Putamen (tissue), 1 donor: ENCODE measurements at regions not wholly inside any gene's neighbourhood (a gene's known extent, or its start where the extent isn't known, plus 50 kb on each side); places are given as distances from the start of the nearest gene placed in this dataset.

Experiments used
- DNase-seq: peaks from one replicate; pipeline ENCODE4 v3.0.0-alpha.2; 2016; ENCODE audit warnings: low spot score

DNA sequence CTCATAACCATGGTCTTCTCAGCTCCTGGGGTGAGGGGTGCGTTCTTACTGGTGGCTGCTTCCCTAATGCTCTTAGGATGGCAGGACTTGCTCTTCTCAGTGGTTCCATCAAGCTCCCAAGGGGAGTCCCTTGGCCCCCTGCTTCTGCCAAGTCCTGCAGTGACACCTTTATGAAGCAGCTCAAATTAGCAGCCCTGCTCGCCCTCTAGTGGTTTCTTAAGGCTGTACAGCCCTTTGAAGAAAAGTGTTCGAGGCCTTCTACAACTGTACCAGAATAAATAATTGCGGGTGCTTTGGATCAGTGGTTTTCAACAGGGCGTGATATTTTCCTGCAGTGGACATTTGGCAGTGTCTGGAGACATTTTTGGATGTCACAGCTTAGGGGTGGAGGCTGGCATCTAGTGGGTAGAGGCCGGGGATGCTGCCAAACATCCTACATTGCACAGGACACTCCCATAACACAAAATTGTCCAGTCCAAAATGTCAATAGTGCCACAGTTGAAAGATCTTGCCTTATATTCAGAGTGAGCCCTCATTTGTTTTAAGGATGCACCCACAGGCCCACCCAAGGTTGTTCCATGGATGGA is 204.7 kb upstream of the S100G start:
- DNase-seq = no peak

DNA sequence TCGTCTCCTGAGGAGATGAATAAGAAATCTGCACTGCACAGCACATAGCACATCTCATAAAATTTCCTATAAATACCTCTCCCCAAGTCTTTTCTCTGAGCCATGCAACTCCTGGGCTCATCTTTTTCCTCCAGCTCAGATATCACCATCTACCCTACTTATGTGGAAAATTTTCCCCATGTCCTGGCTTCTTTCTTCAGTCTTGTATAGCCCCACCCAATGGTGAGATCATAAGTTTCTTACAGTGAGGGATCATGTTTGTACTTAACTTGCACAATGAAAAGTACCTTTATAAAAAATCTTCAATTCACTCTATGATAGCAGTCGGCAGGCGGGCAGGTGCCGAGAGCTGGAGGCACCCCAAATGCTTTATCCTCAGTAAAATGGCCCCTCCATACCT is 198.6 kb upstream of the S100G start:
- no peak for DNase-seq

DNA sequence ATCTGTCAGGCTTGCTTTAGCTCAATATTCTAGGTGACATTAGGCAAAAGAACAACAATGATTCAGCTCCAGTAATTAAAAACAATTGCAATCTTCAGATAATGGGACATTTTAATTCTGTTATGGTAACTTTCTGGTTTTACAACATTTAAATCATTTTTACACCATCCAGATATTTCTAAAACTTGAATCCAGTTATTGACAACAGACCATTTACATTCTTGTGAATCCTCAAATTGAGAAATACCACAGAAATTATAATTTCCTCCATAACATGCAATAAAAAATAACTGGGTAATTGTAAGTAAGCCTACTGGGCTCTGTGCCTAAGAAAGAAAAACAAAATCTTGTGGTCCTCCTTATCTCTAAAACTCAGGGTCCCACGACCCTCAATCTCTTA is 195.0 kb upstream of the S100G start:
- DNase-seq = no peak

DNA sequence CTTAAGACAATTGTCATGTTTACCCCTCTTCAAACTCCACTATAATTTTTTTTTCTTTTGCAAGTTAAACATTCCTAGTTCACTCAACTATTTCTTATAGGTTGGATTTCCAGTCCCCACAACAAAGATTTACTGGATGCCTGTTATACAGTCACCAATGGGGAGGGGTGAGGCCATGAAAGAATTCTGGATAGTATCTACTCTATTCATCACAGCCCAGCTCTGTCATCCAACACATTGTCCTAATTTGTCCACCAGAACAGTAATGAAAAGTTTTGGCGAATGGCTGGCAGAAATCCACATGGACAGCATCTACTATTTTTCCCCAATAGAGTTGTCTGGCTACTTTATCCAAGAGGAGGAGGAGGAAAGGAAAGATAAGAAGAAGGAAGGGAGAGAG is 192.7 kb upstream of the S100G start:
- DNase-seq = no peak

DNA sequence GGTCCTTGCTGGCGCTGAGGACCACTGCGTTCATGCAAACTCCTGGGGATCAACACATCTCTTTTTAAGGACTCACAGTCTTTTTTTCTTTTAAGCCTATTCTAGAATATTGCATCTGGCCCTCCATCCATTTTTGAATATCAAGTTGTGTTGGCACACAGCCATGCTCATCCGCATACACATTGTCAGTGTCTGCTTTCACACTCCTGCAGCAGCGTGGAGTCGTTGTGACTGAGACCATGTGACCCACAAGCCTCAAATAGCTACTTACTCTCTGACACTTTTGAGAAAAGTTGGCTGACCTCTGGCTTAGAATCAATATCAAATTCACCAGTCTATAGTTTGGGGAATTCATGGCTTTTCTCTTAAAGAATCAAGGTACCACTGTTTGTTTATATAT is 191.8 kb upstream of the S100G start:
- no peak for DNase-seq

DNA sequence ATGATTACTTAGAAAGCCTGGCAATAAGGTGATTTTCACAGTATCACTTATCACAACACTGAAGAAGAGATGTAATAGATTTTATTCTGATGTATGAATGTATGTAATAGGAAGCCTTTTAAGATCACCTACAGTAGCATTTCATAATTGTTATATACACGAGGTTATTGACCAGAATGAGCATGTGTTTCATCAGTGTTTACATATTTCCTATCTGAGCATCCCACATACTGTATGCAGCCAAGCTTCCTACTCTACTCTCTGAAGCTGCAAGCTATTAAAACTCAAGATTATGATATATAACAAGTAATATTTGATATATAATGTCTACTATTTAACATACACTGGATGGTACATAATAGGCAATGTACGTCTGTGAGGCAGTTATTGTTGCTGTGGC is 190.9 kb upstream of the S100G start:
- DNase-seq = no peak

DNA sequence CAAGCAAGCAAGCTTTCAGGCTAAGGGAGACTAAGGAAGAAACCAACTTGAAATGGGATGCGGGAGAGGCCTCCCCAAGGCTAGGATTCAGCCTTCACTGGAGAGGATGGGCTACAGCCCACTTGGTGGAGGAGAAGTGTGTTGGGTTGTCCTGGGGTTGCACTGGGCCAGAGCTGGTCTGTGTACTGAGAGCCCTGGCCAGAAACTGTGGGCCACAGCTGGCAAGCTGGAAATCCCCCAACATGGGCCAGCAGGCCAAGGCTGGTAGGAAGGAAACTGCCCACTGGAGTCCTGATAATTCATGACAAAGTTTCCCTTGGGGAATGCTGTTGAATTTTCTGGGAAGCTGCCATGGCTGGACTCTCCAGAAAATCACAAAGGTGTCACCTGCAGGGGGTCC is 188.0 kb upstream of the S100G start:
- DNase-seq = no peak

DNA sequence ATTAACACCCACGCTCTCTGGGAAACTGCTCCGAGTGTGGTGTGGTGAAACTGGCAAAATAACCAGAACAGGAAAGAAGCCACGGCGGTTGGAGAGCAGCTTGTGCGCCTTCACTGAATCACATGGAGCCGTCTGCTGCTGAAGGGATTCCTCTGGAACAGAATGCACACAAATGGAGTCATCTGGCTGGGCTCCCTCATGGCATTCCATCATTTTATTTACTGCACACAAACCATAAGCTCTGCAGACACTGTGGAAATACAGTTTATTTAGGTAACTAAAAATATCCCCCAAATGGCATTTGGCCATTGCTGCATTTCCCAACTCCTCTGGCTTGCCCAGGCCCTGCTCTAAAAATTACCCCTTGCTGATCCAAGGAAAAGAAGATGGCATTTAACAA is 187.0 kb upstream of the S100G start:
- peak; percentile 29 for DNase-seq

DNA sequence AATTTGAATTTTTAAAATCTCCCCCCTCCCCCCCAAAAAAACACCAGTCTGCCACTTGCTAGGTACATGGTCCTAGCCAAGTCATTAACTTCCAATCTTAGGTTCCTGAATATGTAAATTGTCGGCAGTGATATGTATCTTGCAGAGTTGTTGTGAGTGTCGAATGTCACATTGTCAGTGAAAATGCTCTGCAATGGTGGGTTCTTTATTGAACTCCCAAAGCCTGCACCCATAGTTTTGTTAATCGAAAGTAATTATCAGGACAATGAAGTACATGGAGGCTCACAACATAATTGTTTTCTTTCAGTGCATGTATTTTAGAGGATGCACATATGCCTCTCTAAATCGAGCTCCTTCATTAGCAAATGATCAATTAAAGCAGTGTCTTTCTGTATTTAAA is 185.6 kb upstream of the S100G start:
- DNase-seq = no peak

DNA sequence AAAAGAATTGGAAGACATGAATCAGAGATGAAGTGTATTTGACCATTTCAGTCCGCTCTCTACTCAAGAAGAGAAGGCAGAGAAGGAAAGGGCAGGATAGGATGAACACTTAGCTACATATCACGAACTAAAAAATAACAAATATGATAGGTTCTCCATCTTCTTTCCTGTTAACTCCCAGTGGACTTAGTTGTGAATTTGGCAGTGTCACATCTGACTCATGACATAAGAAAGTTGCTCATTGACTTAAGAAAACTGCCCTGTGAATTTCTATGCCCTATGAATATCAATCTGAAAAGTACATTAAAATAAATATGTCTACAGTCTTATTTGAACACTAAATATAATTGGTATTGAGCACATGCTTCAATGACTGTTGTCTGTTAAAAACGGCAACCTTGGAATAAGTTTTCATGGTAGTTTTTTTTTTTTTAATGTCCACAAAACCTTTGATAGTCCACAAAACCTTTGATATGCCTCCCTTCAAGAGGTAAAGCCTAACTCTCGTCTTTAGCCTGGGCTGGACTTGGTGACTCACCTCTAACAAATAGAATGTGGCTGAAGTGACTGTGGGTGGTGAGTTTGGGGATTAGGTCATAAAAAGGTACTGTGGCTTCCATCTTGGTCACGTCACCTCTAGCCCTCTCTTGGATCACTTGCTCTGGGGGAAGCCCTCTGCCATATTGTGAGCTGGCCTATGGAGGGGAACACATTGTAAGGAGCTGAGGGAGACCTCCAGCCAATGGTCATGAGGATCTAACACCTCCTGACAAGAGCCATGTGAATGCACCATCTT is 184.7 kb upstream of the S100G start:
- DNase-seq = no peak

DNA sequence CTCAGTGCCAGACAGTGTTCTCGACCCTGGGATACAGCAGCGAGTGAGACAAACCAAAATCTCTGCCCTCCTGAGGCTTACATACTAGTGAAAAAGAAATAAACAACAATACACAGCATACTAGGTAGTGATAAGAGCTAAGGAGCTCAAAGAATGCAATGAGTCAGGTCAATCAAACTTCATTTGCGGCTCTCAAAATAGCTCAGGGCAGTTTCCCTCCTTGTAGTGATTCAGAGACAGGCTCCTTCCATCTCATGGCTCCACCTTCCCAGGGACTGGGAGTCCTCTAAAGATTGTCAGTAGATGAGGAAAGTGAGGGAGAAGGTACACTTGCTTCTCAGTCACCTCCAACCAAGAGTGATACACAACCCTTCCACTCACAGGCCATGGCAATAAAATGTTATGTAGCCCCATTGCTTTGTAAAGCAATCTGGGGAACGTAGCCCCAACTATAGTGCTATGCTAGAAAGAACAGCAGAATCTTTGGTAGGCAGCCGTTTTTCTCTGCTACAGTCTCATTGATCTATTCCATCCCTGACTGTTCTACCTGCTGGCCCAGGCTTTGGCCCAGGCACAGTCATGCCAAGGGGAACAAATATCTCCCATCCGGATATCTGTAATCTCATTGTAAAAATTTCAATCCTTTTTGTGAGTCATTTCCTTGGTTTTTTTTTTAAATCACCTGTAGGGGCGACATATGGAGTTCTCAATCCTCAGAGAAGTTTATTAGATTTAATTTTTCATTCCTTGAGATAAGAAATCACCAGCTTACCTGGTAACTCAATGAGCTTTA is 183.1 kb upstream of the S100G start:
- no peak for DNase-seq

DNA sequence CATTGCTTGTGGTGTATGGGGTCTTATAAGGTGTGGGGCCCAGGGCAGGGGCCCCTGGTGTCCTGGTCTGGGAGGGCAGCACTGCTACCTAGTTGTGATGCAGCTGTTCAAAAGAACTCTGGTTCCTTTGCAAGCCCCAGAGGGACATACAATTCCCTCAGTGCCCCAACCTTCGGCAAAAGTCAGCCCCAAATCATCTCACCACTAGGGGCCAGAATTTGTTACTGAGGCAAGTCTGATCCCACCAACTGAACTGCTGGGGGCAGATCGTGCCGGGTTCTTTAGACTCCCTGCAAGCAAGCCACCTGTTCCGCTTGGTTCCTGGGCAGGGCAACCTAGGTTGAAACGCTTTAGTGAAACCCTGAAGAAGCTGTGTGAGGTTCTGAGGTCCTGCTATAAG is 180.1 kb upstream of the S100G start:
- DNase-seq = no peak

DNA sequence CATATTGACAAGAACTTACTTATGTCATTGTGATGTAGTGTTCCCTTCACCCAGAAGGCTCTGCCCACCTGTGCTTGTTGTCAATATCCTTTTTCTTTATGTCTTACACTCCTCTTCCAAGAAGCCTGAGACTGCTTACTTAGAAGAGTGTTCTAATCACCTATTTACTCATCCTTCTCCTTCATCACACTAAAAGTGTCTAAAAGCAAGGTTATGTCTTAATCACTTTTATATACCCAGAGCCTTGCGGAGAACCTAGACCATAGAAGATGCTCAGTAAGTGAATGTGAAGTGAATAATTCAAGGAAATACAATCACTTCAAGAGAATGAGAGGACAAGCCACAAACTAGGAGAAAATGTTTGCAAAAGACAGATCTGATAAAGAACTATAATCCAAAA is 177.6 kb upstream of the S100G start:
- DNase-seq = no peak

DNA sequence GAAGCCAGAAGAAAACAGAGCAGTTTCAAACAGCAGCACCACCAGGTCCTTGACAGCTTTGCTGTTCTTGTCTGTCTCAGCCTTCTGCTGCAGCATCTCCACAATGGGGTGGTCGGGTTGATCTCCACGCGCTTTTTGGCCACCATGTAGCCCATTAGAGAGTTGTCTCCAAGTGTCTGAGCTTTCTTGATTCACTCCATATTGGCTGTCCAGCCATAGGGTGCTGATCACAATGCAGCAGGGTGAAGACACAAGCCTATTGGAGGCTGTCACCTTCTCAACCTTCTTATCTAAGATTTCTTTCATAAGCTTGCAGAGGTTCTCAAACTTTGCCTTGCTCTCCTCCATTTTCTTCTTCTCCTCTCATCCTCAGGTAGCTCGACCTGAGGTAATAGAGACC is 175.4 kb upstream of the S100G start:
- no peak for DNase-seq

DNA sequence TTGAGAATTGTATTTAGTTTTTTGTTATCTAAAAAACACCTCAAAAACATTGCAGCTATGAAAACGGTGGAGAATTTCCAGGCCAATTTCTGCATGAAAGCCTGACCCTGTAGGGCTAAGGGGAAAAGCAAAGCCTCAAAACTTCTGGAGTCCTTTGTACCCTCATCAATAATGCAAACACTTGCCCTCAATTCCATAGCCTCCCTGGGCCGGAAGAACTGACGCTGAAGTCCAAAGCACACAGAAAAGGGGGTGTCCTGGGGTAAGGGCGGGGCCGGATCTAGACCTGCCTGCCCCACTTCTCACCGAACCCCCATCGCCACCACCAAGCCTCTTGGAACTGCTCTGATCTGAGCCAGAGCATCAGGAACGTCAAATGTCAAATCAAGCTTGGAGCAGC is 173.9 kb upstream of the S100G start:
- DNase-seq = no peak

DNA sequence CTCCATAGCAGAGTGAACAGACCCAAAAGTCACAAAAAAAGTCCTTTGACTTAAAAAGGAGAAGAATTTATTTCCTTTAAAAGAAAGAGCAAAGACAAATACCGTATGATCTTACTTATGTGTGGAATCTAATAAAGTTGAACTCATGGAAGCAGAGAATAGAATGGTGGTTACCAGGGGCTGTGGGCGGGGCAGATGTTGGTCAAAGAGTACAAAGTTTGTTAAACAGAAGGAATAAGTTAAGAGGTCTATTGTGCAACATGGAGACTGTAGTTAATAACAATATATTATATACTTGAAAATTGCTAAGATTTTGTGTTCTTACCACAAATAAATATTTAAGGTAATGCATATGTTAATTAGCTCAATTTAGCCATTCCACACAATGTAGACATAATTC is 173.3 kb upstream of the S100G start:
- DNase-seq = no peak

DNA sequence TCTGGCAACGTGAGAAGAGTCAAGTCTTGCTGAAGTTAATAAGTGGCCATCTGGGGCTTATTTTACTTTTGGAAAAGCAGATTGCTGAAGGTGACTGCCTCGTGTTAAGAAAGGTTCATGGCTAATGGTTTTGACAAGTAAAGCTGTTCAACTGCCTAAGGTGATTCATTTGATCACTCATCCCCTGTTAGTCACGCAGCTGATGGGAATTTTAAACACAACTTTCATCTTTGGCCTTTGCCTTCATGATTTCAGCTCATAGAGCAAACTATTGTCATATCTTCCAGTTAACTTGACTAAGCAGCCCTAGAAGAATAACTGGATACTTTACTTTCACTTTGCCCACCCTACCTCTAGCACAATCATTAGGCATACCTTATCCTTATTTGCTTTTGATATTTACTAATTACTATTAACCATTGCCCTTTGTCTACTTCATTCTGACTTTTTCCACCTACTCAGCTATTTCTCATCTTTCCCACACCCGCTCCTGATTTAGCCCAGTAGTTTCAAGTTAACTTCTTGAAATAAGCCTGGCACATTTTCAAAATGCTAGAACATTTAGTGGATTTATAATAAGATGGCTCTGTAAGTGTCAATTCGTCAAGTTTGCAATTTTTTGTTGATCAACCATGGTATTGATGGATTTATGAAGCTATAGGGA is 170.6 kb upstream of the S100G start:
- DNase-seq = no peak

DNA sequence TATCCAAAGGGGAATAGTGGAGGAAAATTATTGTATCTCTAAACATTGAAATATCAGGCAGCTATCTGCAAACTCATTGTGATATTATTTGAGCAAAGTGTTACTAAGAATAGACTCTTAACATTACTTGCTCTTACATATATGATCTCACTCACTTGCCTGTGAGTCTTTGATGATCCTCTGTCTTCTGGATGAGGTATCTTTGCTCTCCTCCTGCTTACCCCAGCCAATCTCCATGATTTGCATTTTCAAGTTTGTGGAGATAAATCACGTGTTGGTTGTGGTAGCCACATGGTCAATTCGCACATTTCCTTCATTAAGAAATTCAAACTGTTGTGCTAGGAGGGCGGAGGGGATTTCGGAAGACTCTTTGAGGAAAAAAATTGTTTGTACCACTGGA is 169.9 kb upstream of the S100G start:
- no peak for DNase-seq

DNA sequence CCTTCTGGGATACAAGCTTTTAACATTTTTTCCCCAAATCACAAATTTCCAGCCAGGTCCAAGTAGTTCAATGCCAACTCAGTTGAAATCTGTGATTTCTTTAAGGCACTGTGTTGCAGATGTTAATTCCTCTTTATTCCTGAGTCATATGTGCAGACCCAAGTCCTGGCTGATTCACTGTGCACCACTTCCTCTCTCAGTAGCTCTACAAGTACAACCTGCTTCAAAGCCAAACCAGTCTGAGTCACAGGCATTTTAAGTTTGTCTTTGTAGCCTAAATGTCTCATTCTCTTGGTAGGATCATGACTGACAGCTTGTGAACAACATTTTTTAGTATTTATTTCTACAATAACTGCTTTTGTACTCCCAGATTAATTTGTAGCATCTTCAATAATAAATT is 165.6 kb upstream of the S100G start:
- peak; percentile 15 for DNase-seq

DNA sequence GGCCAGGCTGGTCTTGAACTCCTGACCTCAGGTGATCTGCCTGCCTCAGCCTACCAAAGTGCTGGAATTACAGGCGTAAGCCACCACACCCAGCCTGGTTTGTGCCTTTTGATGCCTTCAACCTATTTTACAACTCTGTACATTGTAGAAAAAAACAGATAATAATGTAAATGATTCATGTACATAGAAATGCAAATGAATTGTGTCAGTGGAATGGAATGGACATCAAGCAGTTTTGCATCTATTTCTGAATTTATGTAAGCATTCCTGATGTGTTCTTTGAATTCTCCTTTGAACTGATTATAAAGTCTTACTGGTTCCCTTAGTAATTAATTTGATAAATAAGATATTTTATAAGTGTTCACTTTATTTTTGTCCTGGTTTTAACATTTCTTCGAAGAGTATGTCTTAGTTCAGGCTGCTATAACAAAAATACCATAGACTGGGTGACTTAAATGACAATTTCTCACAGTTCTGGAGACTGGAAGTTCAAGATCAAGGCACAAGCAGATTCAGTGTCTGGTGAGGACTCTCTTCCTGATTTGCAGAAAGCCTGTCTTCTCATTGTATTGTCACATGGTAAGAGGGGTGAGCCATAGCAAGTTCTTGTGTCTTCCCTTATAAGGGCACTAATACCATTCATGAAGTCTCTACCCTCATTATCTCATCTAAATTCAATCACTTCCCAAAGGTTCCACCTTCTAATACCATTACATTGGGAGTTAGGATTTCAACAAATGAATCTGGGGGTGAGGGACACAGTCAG is 162.2 kb upstream of the S100G start:
- DNase-seq = no peak

DNA sequence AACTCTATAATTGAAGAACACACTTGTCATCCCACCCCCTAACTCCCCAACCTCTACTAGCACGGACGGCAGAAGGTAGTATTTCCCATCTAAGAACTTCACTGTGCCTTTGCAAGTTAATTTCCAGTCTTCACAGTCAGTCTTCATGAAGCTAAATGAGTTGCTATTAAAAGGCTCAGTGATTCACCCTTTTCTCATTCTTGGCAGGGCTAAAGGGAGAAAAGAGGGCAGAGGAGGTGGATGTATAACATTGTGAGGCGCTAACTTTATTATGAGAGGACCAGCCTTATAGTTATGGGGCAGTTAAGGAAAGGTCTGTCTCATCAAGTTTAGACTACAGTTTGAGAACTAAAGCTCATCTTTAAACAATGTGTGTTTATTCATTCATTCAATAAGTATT is 161.0 kb upstream of the S100G start:
- no peak for DNase-seq

DNA sequence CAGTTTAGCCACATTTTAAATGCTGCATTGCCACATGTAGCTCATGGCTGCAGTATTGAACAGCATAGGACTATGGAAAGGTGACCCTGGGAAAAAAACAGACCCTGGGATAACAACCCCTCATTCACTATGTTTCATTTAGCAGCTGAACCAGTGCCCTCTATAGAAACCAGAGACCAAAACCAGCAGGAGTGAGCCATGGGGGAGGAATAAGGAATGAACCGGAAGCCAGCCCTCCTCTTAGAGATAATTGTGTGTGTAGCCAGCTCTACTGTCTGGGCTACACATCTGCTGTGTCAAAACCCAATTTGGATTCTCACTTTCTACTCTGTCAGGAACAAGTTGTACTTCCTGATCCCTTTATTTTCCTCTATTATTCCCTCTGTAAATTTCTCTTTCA is 158.5 kb upstream of the S100G start:
- no peak for DNase-seq
